ENCODE measurements at regions not wholly inside any gene's neighbourhood (a gene's known extent, or its start where the extent isn't known, plus 50 kb on each side); places are given as distances from the start of the nearest gene placed in this dataset.

- TF ChIP-seq CTCF (IDR thresholded peaks at IDR 0.05; ENCODE audit: low read depth, low read length) = no peak
- no peak for DNase-seq
- Histone ChIP-seq H3K27ac (no peak overlapping the region), H3K9me3 (ENCODE audit: severe bottlenecking) (no peaks in the 10 kb centered on the region), H3K4me3 (ENCODE audit: low read depth, low read length) (no peak overlapping the region), H3K36me3 (no peaks in the 10 kb centered on the region), H3K27me3 (ENCODE audit: insufficient read depth, low read depth, severe bottlenecking) (no peaks in the 10 kb centered on the region)
Observed at GRCh38 chr6:23447731-23448130, 678.3 kb upstream of the NRSN1 start.

GRCh38 chr6:23448281-23448680 lies 677.7 kb upstream of the NRSN1 start:
- Histone ChIP-seq H3K27me3 (ENCODE audit: insufficient read depth, low read depth, severe bottlenecking) (no peaks in the 10 kb centered on the region), H3K36me3 (no peaks in the 10 kb centered on the region), H3K27ac (no peak overlapping the region), H3K4me3 (ENCODE audit: low read depth, low read length) (no peak overlapping the region), H3K9me3 (ENCODE audit: severe bottlenecking) (no peaks in the 10 kb centered on the region)
- no peak for TF ChIP-seq CTCF (IDR thresholded peaks at IDR 0.05; ENCODE audit: low read depth, low read length)
- no peak for DNase-seq

- Histone ChIP-seq H3K27me3 (ENCODE audit: insufficient read depth, low read depth, severe bottlenecking) (no peaks in the 10 kb centered on the region), H3K4me3 (ENCODE audit: low read depth, low read length) (no peak overlapping the region), H3K27ac (no peak overlapping the region), H3K36me3 (no peaks in the 10 kb centered on the region), H3K9me3 (ENCODE audit: severe bottlenecking) (no peaks in the 10 kb centered on the region)
- TF ChIP-seq CTCF (IDR thresholded peaks at IDR 0.05; ENCODE audit: low read depth, low read length) = no peak
- peak; percentile 36 for DNase-seq
Observed at GRCh38 chr6:23454080-23454976, 671.7 kb upstream of the NRSN1 start.

GRCh38 chr6:23455754-23456153 lies 670.3 kb upstream of the NRSN1 start:
- Histone ChIP-seq H3K4me3 (ENCODE audit: low read depth, low read length) (no peak overlapping the region), H3K36me3 (no peaks in the 10 kb centered on the region), H3K27me3 (ENCODE audit: insufficient read depth, low read depth, severe bottlenecking) (no peaks in the 10 kb centered on the region), H3K27ac (no peak overlapping the region), H3K9me3 (ENCODE audit: severe bottlenecking) (no peaks in the 10 kb centered on the region)
- no peak for TF ChIP-seq CTCF (IDR thresholded peaks at IDR 0.05; ENCODE audit: low read depth, low read length)
- DNase-seq = no peak

GRCh38 chr6:23456396-23456795 lies 669.6 kb upstream of the NRSN1 start:
- Histone ChIP-seq H3K36me3 (no peaks in the 10 kb centered on the region), H3K27me3 (ENCODE audit: insufficient read depth, low read depth, severe bottlenecking) (no peaks in the 10 kb centered on the region), H3K4me3 (ENCODE audit: low read depth, low read length) (no peak overlapping the region), H3K9me3 (ENCODE audit: severe bottlenecking) (no peaks in the 10 kb centered on the region), H3K27ac (no peak overlapping the region)
- no peak for TF ChIP-seq CTCF (IDR thresholded peaks at IDR 0.05; ENCODE audit: low read depth, low read length)
- DNase-seq = no peak

- Histone ChIP-seq H3K9me3 (ENCODE audit: severe bottlenecking) (no peaks in the 10 kb centered on the region), H3K27me3 (ENCODE audit: insufficient read depth, low read depth, severe bottlenecking) (no peaks in the 10 kb centered on the region), H3K36me3 (no peaks in the 10 kb centered on the region), H3K27ac (no peak overlapping the region), H3K4me3 (ENCODE audit: low read depth, low read length) (no peak overlapping the region)
- no peak for DNase-seq
- TF ChIP-seq CTCF (IDR thresholded peaks at IDR 0.05; ENCODE audit: low read depth, low read length) = no peak
Observed at GRCh38 chr6:23457321-23457720, 668.7 kb upstream of the NRSN1 start.
